ENCODE measurements at regions not wholly inside any gene's neighbourhood (a gene's known extent, or its start where the extent isn't known, plus 50 kb on each side); places are given as distances from the start of the nearest gene placed in this dataset.

GRCh38 chr18:29301048-29301447 is 1124.1 kb upstream of the CDH2 start:
- WGBS (ENCODE audit: insufficient coverage) = 100% methylated on average over 1 of the region's 3 CpGs
- H3K4me3 ChIP-seq (ENCODE audit: control extremely low read depth in 1 of 5, extremely low read depth in 1 of 5, insufficient read depth in 1 of 5, low read depth in 2 of 5, low read length in 4 of 5) = no peak overlapping the region
- peaks cover 5% of the 10 kb centered on the region for H3K9me3 Mint-ChIP-seq (ENCODE audit: insufficient read depth)
- H3K27ac ChIP-seq (ENCODE audit: low read length in 2 of 2) = no peak overlapping the region
- peaks cover 0 to 2% (median 0%) of the 10 kb centered on the region in 3 donors for H3K9me3 ChIP-seq (ENCODE audit: control extremely low read depth in 1 of 3, control insufficient read depth in 2 of 3, insufficient read depth in 1 of 3, low read length in 2 of 3)
- no peaks in the 10 kb centered on the region for H3K4me1 Mint-ChIP-seq
- H3K79me2 ChIP-seq (ENCODE audit: control insufficient read depth, insufficient read depth, low read length) = no peaks in the 10 kb centered on the region
- no peaks in the 10 kb centered on the region for H3K4me1 ChIP-seq (ENCODE audit: control insufficient read depth in 2 of 2, insufficient read depth in 2 of 2, low read length in 2 of 2)
- intact Hi-C loops (cut with micrococcal nuclease) = no loop called here
- no peak overlapping the region for H3K4me2 ChIP-seq (replicated peaks; ENCODE audit: low read depth, low read length, poor library complexity, severe bottlenecking)
- H3K27me3 Mint-ChIP-seq = no peaks in the 10 kb centered on the region
- TF ChIP-seq CTCF (IDR thresholded peaks at IDR 0.05) = no peak
- no peak for TF ChIP-seq EZH2 (IDR thresholded peaks at IDR 0.05; ENCODE audit: borderline replicate concordance, insufficient read depth, low read depth, low read length, poor library complexity, severe bottlenecking)
- no peak overlapping the region for H3K4me3 Mint-ChIP-seq
- POLR2A ChIA-PET = no interaction called here
- H3K9ac ChIP-seq (ENCODE audit: low read length) = no peak overlapping the region
- ATAC-seq (ENCODE audit: low read depth) (no peak), DNase-seq (no peak)
- CTCF ChIA-PET = no interaction called here
- H3K27ac Mint-ChIP-seq = no peak overlapping the region
- H3K27me3 ChIP-seq (replicated peaks in 1 of 4; ENCODE audit: control extremely low read depth in 1 of 4, control insufficient read depth in 3 of 4, insufficient read depth in 4 of 4, low read length in 3 of 4) = no peaks in the 10 kb centered on the region
- no peak overlapping the region for H2AFZ ChIP-seq (ENCODE audit: insufficient read depth, low read depth, low read length, poor library complexity, severe bottlenecking)
- no peaks in the 10 kb centered on the region for H3K36me3 ChIP-seq (replicated peaks in 1 of 2; ENCODE audit: control extremely low read depth in 1 of 2, control insufficient read depth in 1 of 2, extremely low read depth in 1 of 2, insufficient read depth in 2 of 2, low read length in 1 of 2)
- H4K20me1 ChIP-seq (ENCODE audit: control insufficient read depth, insufficient read depth, low read length, poor library complexity, severe bottlenecking) = no peaks in the 10 kb centered on the region

- no peak overlapping the region for H3K27ac ChIP-seq (ENCODE audit: low read length in 2 of 2)
- Mint-ChIP-seq H3K9me3 (ENCODE audit: insufficient read depth) (peaks cover 7% of the 10 kb centered on the region), H3K27ac (no peak overlapping the region), H3K4me3 (no peak overlapping the region), H3K4me1 (no peaks in the 10 kb centered on the region), H3K27me3 (no peaks in the 10 kb centered on the region)
- TF ChIP-seq EZH2 (IDR thresholded peaks at IDR 0.05; ENCODE audit: borderline replicate concordance, insufficient read depth, low read depth, low read length, poor library complexity, severe bottlenecking) (no peak), CTCF (IDR thresholded peaks at IDR 0.05) (no peak)
- H3K4me2 ChIP-seq (replicated peaks; ENCODE audit: low read depth, low read length, poor library complexity, severe bottlenecking) = no peak overlapping the region
- intact Hi-C loops (cut with micrococcal nuclease) = no loop called here
- CTCF ChIA-PET = interaction anchor here (0.7 kb wide), 1 partner anchor 51 kb away, joined by 3 read pairs; no protein-coding TSS in a partner anchor
- no peaks in the 10 kb centered on the region for H3K4me1 ChIP-seq (ENCODE audit: control insufficient read depth in 2 of 2, insufficient read depth in 2 of 2, low read length in 2 of 2)
- H3K27me3 ChIP-seq (replicated peaks in 1 of 4; ENCODE audit: control extremely low read depth in 1 of 4, control insufficient read depth in 3 of 4, insufficient read depth in 4 of 4, low read length in 3 of 4) = no peaks in the 10 kb centered on the region
- no peaks in the 10 kb centered on the region for H4K20me1 ChIP-seq (ENCODE audit: control insufficient read depth, insufficient read depth, low read length, poor library complexity, severe bottlenecking)
- ATAC-seq (ENCODE audit: low read depth) = no peak
- H2AFZ ChIP-seq (ENCODE audit: insufficient read depth, low read depth, low read length, poor library complexity, severe bottlenecking) = no peak overlapping the region
- no peaks in the 10 kb centered on the region for H3K79me2 ChIP-seq (ENCODE audit: control insufficient read depth, insufficient read depth, low read length)
- no peak for DNase-seq
- peaks cover 0 to 5% (median 3%) of the 10 kb centered on the region in 3 donors for H3K9me3 ChIP-seq (ENCODE audit: control extremely low read depth in 1 of 3, control insufficient read depth in 2 of 3, insufficient read depth in 1 of 3, low read length in 2 of 3)
- H3K4me3 ChIP-seq (ENCODE audit: control extremely low read depth in 1 of 5, extremely low read depth in 1 of 5, insufficient read depth in 1 of 5, low read depth in 2 of 5, low read length in 4 of 5) = no peak overlapping the region
- no peak overlapping the region for H3K9ac ChIP-seq (ENCODE audit: low read length)
- H3K36me3 ChIP-seq (replicated peaks in 1 of 2; ENCODE audit: control extremely low read depth in 1 of 2, control insufficient read depth in 1 of 2, extremely low read depth in 1 of 2, insufficient read depth in 2 of 2, low read length in 1 of 2) = no peaks in the 10 kb centered on the region
- POLR2A ChIA-PET = no interaction called here
- no CpG with 5 or more reads among the region's 2 CpGs for WGBS (ENCODE audit: insufficient coverage)
These were observed 1108.5 kb upstream of the CDH2 start for GRCh38 chr18:29285471-29285870.

Measured in B cell (primary cell).